ENCODE measurements at regions not wholly inside any gene's neighbourhood (a gene's known extent, or its start where the extent isn't known, plus 50 kb on each side); places are given as distances from the start of the nearest gene placed in this dataset.
A peak's percentile ranks its signal among the peaks of the same experiment; 100 is the strongest.

GRCh38 chr20:60255415-60255814, 297.2 kb downstream of the CDH26 start:
- Histone ChIP-seq H3K9me2 (replicated peaks; ENCODE audit: insufficient read depth, low read length) (no peaks in the 10 kb centered on the region), H3K4me2 (ENCODE audit: low read depth, low read length) (peak overlapping the region; percentile 49), H2AFZ (ENCODE audit: low read length) (peak overlapping the region; percentile 42; the same call in 1 of the 2 replicates), H3K27ac (ENCODE audit: low read length) (peak overlapping the region; percentile 11; the same call in 1 of the 2 replicates), H4K20me1 (ENCODE audit: insufficient read depth, low read length) (no peaks in the 10 kb centered on the region), H3K4me3 (ENCODE audit: low read length) (peak overlapping the region; percentile 6; the same call in 1 of the 2 replicates), H3F3A (ENCODE audit: insufficient read depth, low read length) (no peaks in the 10 kb centered on the region), H3K9ac (ENCODE audit: low read length) (no peak overlapping the region), H3K9me3 (replicated peaks; ENCODE audit: insufficient read depth, low read length) (no peaks in the 10 kb centered on the region), H3K36me3 (replicated peaks; ENCODE audit: insufficient read depth, low read length) (no peaks in the 10 kb centered on the region), H3K27me3 (replicated peaks; ENCODE audit: insufficient read depth, low read length) (no peaks in the 10 kb centered on the region), H3K79me2 (ENCODE audit: low read length) (no peaks in the 10 kb centered on the region), H3K4me1 (ENCODE audit: low read length) (peaks cover 4% of the 10 kb centered on the region; the same call in 1 of the 2 replicates)
- TF ChIP-seq EZH2 (optimal IDR thresholded peaks at IDR 0.05; ENCODE audit: low read depth, low read length) (no peak), EZH2phosphoT487 (IDR thresholded peaks at IDR 0.05; ENCODE audit: low read length) (no peak), CTCF (IDR thresholded peaks at IDR 0.05; ENCODE audit: low read length) (no peak)
- DNase-seq: peak; percentile 35

GRCh38 chr20:60255866-60256265, 297.6 kb downstream of the CDH26 start:
- Histone ChIP-seq H4K20me1 (ENCODE audit: insufficient read depth, low read length) (no peaks in the 10 kb centered on the region), H3K36me3 (replicated peaks; ENCODE audit: insufficient read depth, low read length) (no peaks in the 10 kb centered on the region), H3F3A (ENCODE audit: insufficient read depth, low read length) (no peaks in the 10 kb centered on the region), H3K9ac (ENCODE audit: low read length) (no peak overlapping the region), H3K27ac (ENCODE audit: low read length) (no peak overlapping the region; the same call in 1 of the 2 replicates), H2AFZ (ENCODE audit: low read length) (no peak overlapping the region), H3K4me1 (ENCODE audit: low read length) (peaks cover 4% of the 10 kb centered on the region; the same call in 1 of the 2 replicates), H3K9me2 (replicated peaks; ENCODE audit: insufficient read depth, low read length) (no peaks in the 10 kb centered on the region), H3K79me2 (ENCODE audit: low read length) (no peaks in the 10 kb centered on the region), H3K27me3 (replicated peaks; ENCODE audit: insufficient read depth, low read length) (no peaks in the 10 kb centered on the region), H3K9me3 (replicated peaks; ENCODE audit: insufficient read depth, low read length) (no peaks in the 10 kb centered on the region), H3K4me3 (ENCODE audit: low read length) (0 out of 2 replicates have a peak overlapping the region, but pooled peaks have one; percentile 6), H3K4me2 (ENCODE audit: low read depth, low read length) (peak overlapping the region; percentile 49)
- no peak for TF ChIP-seq EZH2phosphoT487 (IDR thresholded peaks at IDR 0.05; ENCODE audit: low read length)
- DNase-seq: no peak

GRCh38 chr20:60256811-60257210, 298.6 kb downstream of the CDH26 start:
- H3F3A ChIP-seq (ENCODE audit: insufficient read depth, low read length): no peaks in the 10 kb centered on the region
- H3K4me3 ChIP-seq (ENCODE audit: low read length): no peak overlapping the region
- H4K20me1 ChIP-seq (ENCODE audit: insufficient read depth, low read length): no peaks in the 10 kb centered on the region
- H3K27me3 ChIP-seq (replicated peaks; ENCODE audit: insufficient read depth, low read length): no peaks in the 10 kb centered on the region
- no peaks in the 10 kb centered on the region for H3K9me3 ChIP-seq (replicated peaks; ENCODE audit: insufficient read depth, low read length)
- H3K79me2 ChIP-seq (ENCODE audit: low read length): no peaks in the 10 kb centered on the region
- H3K9ac ChIP-seq (ENCODE audit: low read length): no peak overlapping the region
- H3K27ac ChIP-seq (ENCODE audit: low read length): no peak overlapping the region
- peaks cover 4% of the 10 kb centered on the region; the same call in 1 of the 2 replicates for H3K4me1 ChIP-seq (ENCODE audit: low read length)
- H3K9me2 ChIP-seq (replicated peaks; ENCODE audit: insufficient read depth, low read length): no peaks in the 10 kb centered on the region
- no peaks in the 10 kb centered on the region for H3K36me3 ChIP-seq (replicated peaks; ENCODE audit: insufficient read depth, low read length)
- DNase-seq: no peak
- TF ChIP-seq CTCF (IDR thresholded peaks at IDR 0.05; ENCODE audit: low read length): no peak
- no peak for TF ChIP-seq EZH2phosphoT487 (IDR thresholded peaks at IDR 0.05; ENCODE audit: low read length)
- TF ChIP-seq EZH2 (optimal IDR thresholded peaks at IDR 0.05; ENCODE audit: low read depth, low read length): no peak
- H3K4me2 ChIP-seq (ENCODE audit: low read depth, low read length): no peak overlapping the region
- no peak overlapping the region for H2AFZ ChIP-seq (ENCODE audit: low read length)

- Histone ChIP-seq H3K27ac (ENCODE audit: low read length) (no peak overlapping the region), H3K9ac (ENCODE audit: low read length) (no peak overlapping the region), H3K4me1 (ENCODE audit: low read length) (peaks cover 4% of the 10 kb centered on the region; the same call in 1 of the 2 replicates)
Observed at GRCh38 chr20:60257671-60258070, 299.4 kb downstream of the CDH26 start.

More at GRCh38 chr20:60257671-60258070, 299.4 kb downstream of the CDH26 start:
- Histone ChIP-seq H2AFZ (ENCODE audit: low read length) (no peak overlapping the region), H3K9me3 (replicated peaks; ENCODE audit: insufficient read depth, low read length) (no peaks in the 10 kb centered on the region), H4K20me1 (ENCODE audit: insufficient read depth, low read length) (no peaks in the 10 kb centered on the region), H3K4me3 (ENCODE audit: low read length) (no peak overlapping the region), H3K79me2 (ENCODE audit: low read length) (no peaks in the 10 kb centered on the region), H3K9me2 (replicated peaks; ENCODE audit: insufficient read depth, low read length) (no peaks in the 10 kb centered on the region), H3K4me2 (ENCODE audit: low read depth, low read length) (no peak overlapping the region), H3K27me3 (replicated peaks; ENCODE audit: insufficient read depth, low read length) (no peaks in the 10 kb centered on the region), H3F3A (ENCODE audit: insufficient read depth, low read length) (no peaks in the 10 kb centered on the region), H3K36me3 (replicated peaks; ENCODE audit: insufficient read depth, low read length) (no peaks in the 10 kb centered on the region)
- TF ChIP-seq CTCF (IDR thresholded peaks at IDR 0.05; ENCODE audit: low read length) (no peak), EZH2phosphoT487 (IDR thresholded peaks at IDR 0.05; ENCODE audit: low read length) (no peak), EZH2 (optimal IDR thresholded peaks at IDR 0.05; ENCODE audit: low read depth, low read length) (no peak)
- DNase-seq: no peak
